ENCODE measurements at regions not wholly inside any gene's neighbourhood (a gene's known extent, or its start where the extent isn't known, plus 50 kb on each side); places are given as distances from the start of the nearest gene placed in this dataset.

GRCh38 chr13:97849305-97849704, 104.2 kb upstream of the IPO5 start:
- no peak overlapping the region for H4K5ac ChIP-seq (ENCODE audit: insufficient read length, low read depth, low read length)
- no peak overlapping the region for H3K14ac ChIP-seq (ENCODE audit: insufficient read length)
- DNase-seq (ENCODE audit: low read depth in 1 of 2, low spot score in 2 of 2) = no peak
- POLR2A ChIA-PET (ENCODE audit: partially characterized antibody) = interaction anchor here (1.1 kb wide), 1 partner anchor 176 kb away, joined by 3 read pairs; no protein-coding TSS in a partner anchor
- CTCF ChIA-PET (ENCODE audit: partially characterized antibody) = interaction anchor here (0.6 to 3.2 kb wide), 15 partner anchors 8 to 184 kb away, joined by 3 to 18 read pairs (median 3); no protein-coding TSS in a partner anchor
- no peak overlapping the region for H2AK5ac ChIP-seq (ENCODE audit: low read depth, low read length)
- H2BK120ac ChIP-seq (replicated peaks; ENCODE audit: low read depth, low read length) = no peak overlapping the region
- no peak overlapping the region for H2AFZ ChIP-seq (ENCODE audit: low read length)
- H3K79me1 ChIP-seq (ENCODE audit: low read depth, low read length) = no peaks in the 10 kb centered on the region
- no peak overlapping the region for H3K9ac ChIP-seq (replicated peaks in 1 of 4; ENCODE audit: extremely low read depth in 1 of 4, low read depth in 3 of 4, low read length in 3 of 4)
- H3K27ac ChIP-seq (ENCODE audit: low read depth, low read length) = no peak overlapping the region
- no peaks in the 10 kb centered on the region for H3K4me1 ChIP-seq (replicated peaks in 1 of 4; ENCODE audit: control insufficient read depth in 3 of 4, insufficient read depth in 4 of 4, low read length in 3 of 4)
- no peaks in the 10 kb centered on the region for H3K36me3 ChIP-seq (ENCODE audit: control insufficient read depth in 2 of 4, insufficient read depth in 4 of 4, low read length in 3 of 4)
- no peaks in the 10 kb centered on the region for H3K79me2 ChIP-seq (ENCODE audit: control insufficient read depth in 1 of 2, insufficient read depth in 2 of 2, low read length in 2 of 2)
- no peak overlapping the region for H2BK20ac ChIP-seq (ENCODE audit: low read length)
- WGBS, 2 experiments (ENCODE audit: extremely low coverage in 1 of 2, insufficient coverage in 1 of 2, insufficient read length in 1 of 2, insufficient replicate concordance in 2 of 2, low coverage in 1 of 2, low lambda C conversion rate in 2 of 2, missing lambda C conversion rate in 1 of 2) = 89% methylated on average over 4 of the region's 4 CpGs; no CpG with 5 or more reads in 1 of the 2 experiments
- no peak overlapping the region for H3K4me2 ChIP-seq (ENCODE audit: insufficient read depth in 1 of 2, low read depth in 2 of 2, low read length in 2 of 2)
- H4K91ac ChIP-seq (replicated peaks; ENCODE audit: insufficient read length, low read length) = no peak overlapping the region
- no peak overlapping the region for H3K56ac ChIP-seq (replicated peaks; ENCODE audit: insufficient read length, low read depth, low read length)
- peak; percentile 19 for FAIRE-seq
- H3K4ac ChIP-seq (replicated peaks; ENCODE audit: insufficient read length, low read depth, low read length) = no peak overlapping the region
- no peak overlapping the region for H3K4me3 ChIP-seq (ENCODE audit: extremely low read depth in 1 of 4, insufficient read depth in 2 of 4, low read depth in 3 of 4, low read length in 4 of 4)
- no peak overlapping the region for H2BK12ac ChIP-seq (ENCODE audit: low read depth, low read length)
- TF ChIP-seq CREB1 (IDR thresholded peaks at IDR 0.05) = no peak
- TF ChIP-seq, protein P1, sequence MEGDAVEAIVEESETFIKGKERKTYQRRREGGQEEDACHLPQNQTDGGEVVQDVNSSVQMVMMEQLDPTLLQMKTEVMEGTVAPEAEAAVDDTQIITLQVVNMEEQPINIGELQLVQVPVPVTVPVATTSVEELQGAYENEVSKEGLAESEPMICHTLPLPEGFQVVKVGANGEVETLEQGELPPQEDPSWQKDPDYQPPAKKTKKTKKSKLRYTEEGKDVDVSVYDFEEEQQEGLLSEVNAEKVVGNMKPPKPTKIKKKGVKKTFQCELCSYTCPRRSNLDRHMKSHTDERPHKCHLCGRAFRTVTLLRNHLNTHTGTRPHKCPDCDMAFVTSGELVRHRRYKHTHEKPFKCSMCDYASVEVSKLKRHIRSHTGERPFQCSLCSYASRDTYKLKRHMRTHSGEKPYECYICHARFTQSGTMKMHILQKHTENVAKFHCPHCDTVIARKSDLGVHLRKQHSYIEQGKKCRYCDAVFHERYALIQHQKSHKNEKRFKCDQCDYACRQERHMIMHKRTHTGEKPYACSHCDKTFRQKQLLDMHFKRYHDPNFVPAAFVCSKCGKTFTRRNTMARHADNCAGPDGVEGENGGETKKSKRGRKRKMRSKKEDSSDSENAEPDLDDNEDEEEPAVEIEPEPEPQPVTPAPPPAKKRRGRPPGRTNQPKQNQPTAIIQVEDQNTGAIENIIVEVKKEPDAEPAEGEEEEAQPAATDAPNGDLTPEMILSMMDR (IDR thresholded peaks at IDR 0.05; ENCODE audit: control extremely low read depth in 1 of 3, insufficient read depth in 1 of 3, low read depth in 1 of 3, low read length in 3 of 3) = peak in 2 of 3 experiments; percentile 56 to 60; a peak in 3 of 4 replicates
- no peak for TF ChIP-seq ASH2L (IDR thresholded peaks at IDR 0.05; ENCODE audit: low read length)
- no peak for TF ChIP-seq POLR2A (IDR thresholded peaks at IDR 0.05; ENCODE audit: control extremely low read depth in 1 of 2, low read depth in 2 of 2, low read length in 2 of 2)
- no peak for TF ChIP-seq TCF12 (IDR thresholded peaks at IDR 0.05; ENCODE audit: low read depth, low read length)
- peak; percentile 75 to 76 for TF ChIP-seq RAD21 (IDR thresholded peaks at IDR 0.05 in 1 of 2, conservative IDR thresholded peaks at IDR 0.05 in 1 of 2; ENCODE audit: low read depth in 2 of 2, low read length in 2 of 2)
- no peak for TF ChIP-seq TAF1 (IDR thresholded peaks at IDR 0.05; ENCODE audit: low read depth, low read length)
- no peaks in the 10 kb centered on the region for H3K27me3 ChIP-seq (replicated peaks in 1 of 4; ENCODE audit: control insufficient read depth in 3 of 4, extremely low read depth in 1 of 4, insufficient read depth in 3 of 4, low read length in 3 of 4)
- no peak overlapping the region for H3K18ac ChIP-seq (ENCODE audit: extremely low read depth, low read length)
- H3K9me3 ChIP-seq (ENCODE audit: insufficient read depth in 2 of 2, low read depth in 1 of 2, low read length in 1 of 2) = no peaks in the 10 kb centered on the region
- no peak overlapping the region for H2BK5ac ChIP-seq (ENCODE audit: low read depth, low read length)
- H3K23me2 ChIP-seq (ENCODE audit: low read depth, low read length) = peaks cover 6% of the 10 kb centered on the region; the same call in 1 of the 2 replicates
- H2BK15ac ChIP-seq (ENCODE audit: low read length) = no peak overlapping the region
- H4K20me1 ChIP-seq (replicated peaks in 1 of 2; ENCODE audit: control insufficient read depth in 1 of 2, insufficient read depth in 2 of 2, low read length in 2 of 2) = peaks cover 0 to 3% of the 10 kb centered on the region in 2 experiments
- H4K8ac ChIP-seq (ENCODE audit: extremely low read depth, insufficient read depth, low read length) = no peak overlapping the region
- no peak overlapping the region for H3K23ac ChIP-seq (ENCODE audit: insufficient read length)
